Activated CD4-positive, alpha-beta memory T cell treated with anti-CD3 and anti-CD28 coated beads, Interleukin-2, amount 10 ng/mL, durations not matched to agents 7 days and 5 days (primary cell): ENCODE measurements at regions not wholly inside any gene's neighbourhood (a gene's known extent, or its start where the extent isn't known, plus 50 kb on each side); places are given as distances from the start of the nearest gene placed in this dataset.
"Not testable (repeated sequence)": the region's sequence is repeated elsewhere in the genome, so short reads cannot be mapped to it uniquely, and the experiment has no call there.

ENCODE experiments used
- CTCF ChIA-PET: fragments of 350-600 bp; sonication (Branson Sonifier 250); formaldehyde crosslinking; loops from one replicate; lab custom pipeline; 2021; ENCODE audit warnings: antibody characterized with exemption, inconsistent platforms; lab: Charles Lee
- POLR2A ChIA-PET: fragments of 350-600 bp; sonication (Branson Sonifier 250); formaldehyde crosslinking; loops from one replicate; lab custom pipeline; 2021; ENCODE audit warnings: antibody characterized with exemption; lab: Charles Lee
- DNase-seq: peaks from one replicate; pipeline ENCODE4 v3.0.0-alpha.2; 2020
- H3K27ac Mint-ChIP-seq: one replicate; pipeline ENCODE4 v1.8.0; 2021; ENCODE audit warnings: mild to moderate bottlenecking, mixed read lengths
- H3K27me3 Mint-ChIP-seq: one replicate; pipeline ENCODE4 v1.8.0; 2021; ENCODE audit warnings: mixed read lengths
- H3K36me3 Mint-ChIP-seq: one replicate; pipeline ENCODE4 v1.8.0; 2021; ENCODE audit warnings: low read depth, mixed read lengths
- H3K4me1 Mint-ChIP-seq: one replicate; pipeline ENCODE4 v1.8.0; 2021; ENCODE audit warnings: mixed read lengths
- H3K4me3 Mint-ChIP-seq: one replicate; pipeline ENCODE4 v1.8.0; 2021; ENCODE audit warnings: mild to moderate bottlenecking, mixed read lengths
- H3K9me3 Mint-ChIP-seq: one replicate; pipeline ENCODE4 v1.8.0; 2021; ENCODE audit warnings: mixed read lengths

- CTCF ChIA-PET, result interaction anchor here (0.7 to 2.5 kb wide), 8 partner anchors 9 to 803 kb away, joined by 3 to 7 read pairs (median 4); no protein-coding TSS in a partner anchor
Measured at GRCh38 chr18:22813648-22814328, 119.3 kb upstream of the RBBP8 start.

GRCh38 chr18:22814329-22814703, 118.8 kb upstream of the RBBP8 start:
- ChIA-PET CTCF (interaction anchor here (0.7 to 2.5 kb wide), 7 partner anchors 8 to 597 kb away, joined by 3 to 7 read pairs (median 4); no protein-coding TSS in a partner anchor), POLR2A (no interaction called here)
- H3K27ac Mint-ChIP-seq, result no peak overlapping the region
- no peaks in the 10 kb centered on the region for H3K4me1 Mint-ChIP-seq
- peaks cover 32% of the 10 kb centered on the region for H3K27me3 Mint-ChIP-seq
- no peaks in the 10 kb centered on the region for H3K9me3 Mint-ChIP-seq
- no peak for DNase-seq
- H3K4me3 Mint-ChIP-seq, result no peak overlapping the region
- H3K36me3 Mint-ChIP-seq, result no peaks in the 10 kb centered on the region

More at GRCh38 chr18:22813648-22814328, 119.3 kb upstream of the RBBP8 start:
- no peaks in the 10 kb centered on the region for H3K9me3 Mint-ChIP-seq
- DNase-seq, result no peak
- POLR2A ChIA-PET, result no interaction called here
- H3K27ac Mint-ChIP-seq, result no peak overlapping the region
- H3K36me3 Mint-ChIP-seq, result no peaks in the 10 kb centered on the region
- peaks cover 33% of the 10 kb centered on the region for H3K27me3 Mint-ChIP-seq
- no peak overlapping the region for H3K4me3 Mint-ChIP-seq
- H3K4me1 Mint-ChIP-seq, result no peaks in the 10 kb centered on the region

GRCh38 chr18:22816266-22817176, 116.6 kb upstream of the RBBP8 start:
- CTCF ChIA-PET, result interaction anchor here (0.9 kb wide), 1 partner anchor 99 kb away, joined by 3 read pairs; no protein-coding TSS in a partner anchor
- Mint-ChIP-seq H3K36me3 (no peaks in the 10 kb centered on the region), H3K27ac (no peak overlapping the region), H3K4me3 (no peak overlapping the region), H3K9me3 (no peaks in the 10 kb centered on the region), H3K4me1 (no peaks in the 10 kb centered on the region), H3K27me3 (peaks cover 25% of the 10 kb centered on the region)
- no peak for DNase-seq
- POLR2A ChIA-PET, result interaction anchor here (0.8 kb wide), 1 partner anchor 18 kb away, joined by 3 read pairs; no protein-coding TSS in a partner anchor

- peaks cover 16% of the 10 kb centered on the region for H3K27me3 Mint-ChIP-seq
- H3K27ac Mint-ChIP-seq, result no peak overlapping the region
- no peaks in the 10 kb centered on the region for H3K36me3 Mint-ChIP-seq
- H3K4me3 Mint-ChIP-seq, result no peak overlapping the region
- no peak for DNase-seq
- H3K4me1 Mint-ChIP-seq, result no peaks in the 10 kb centered on the region
- no peaks in the 10 kb centered on the region for H3K9me3 Mint-ChIP-seq
- ChIA-PET CTCF (interaction anchor here (1.0 kb wide), 1 partner anchor 19 kb away, joined by 3 read pairs; no protein-coding TSS in a partner anchor), POLR2A (no interaction called here)
Measured at GRCh38 chr18:22817844-22818243, 115.3 kb upstream of the RBBP8 start.

GRCh38 chr18:22822024-22822423, 111.1 kb upstream of the RBBP8 start:
- Mint-ChIP-seq H3K27ac (no peak overlapping the region), H3K27me3 (peaks cover 26% of the 10 kb centered on the region), H3K9me3 (no peaks in the 10 kb centered on the region), H3K4me3 (no peak overlapping the region), H3K4me1 (no peaks in the 10 kb centered on the region), H3K36me3 (no peaks in the 10 kb centered on the region)
- DNase-seq, result no peak
- POLR2A ChIA-PET, result no interaction called here
- CTCF ChIA-PET, result no interaction called here

GRCh38 chr18:22822841-22823508, 110.2 kb upstream of the RBBP8 start:
- Mint-ChIP-seq H3K27me3 (peaks cover 28% of the 10 kb centered on the region), H3K36me3 (no peaks in the 10 kb centered on the region), H3K27ac (no peak overlapping the region), H3K4me1 (no peaks in the 10 kb centered on the region), H3K4me3 (no peak overlapping the region), H3K9me3 (no peaks in the 10 kb centered on the region)
- ChIA-PET POLR2A (no interaction called here), CTCF (interaction anchor here (0.7 kb wide), 1 partner anchor 9 kb away, joined by 3 read pairs; no protein-coding TSS in a partner anchor)
- DNase-seq, result no peak

- Mint-ChIP-seq H3K27me3 (peaks cover 42% of the 10 kb centered on the region), H3K27ac (no peak overlapping the region), H3K4me1 (no peaks in the 10 kb centered on the region), H3K4me3 (no peak overlapping the region), H3K9me3 (no peaks in the 10 kb centered on the region), H3K36me3 (no peaks in the 10 kb centered on the region)
- ChIA-PET POLR2A (no interaction called here), CTCF (no interaction called here)
- no peak for DNase-seq
Measured at GRCh38 chr18:22826726-22827125, 106.4 kb upstream of the RBBP8 start.

- DNase-seq, result no peak
- no peak overlapping the region for H3K27ac Mint-ChIP-seq
- ChIA-PET CTCF (no interaction called here), POLR2A (no interaction called here)
- H3K4me1 Mint-ChIP-seq, result no peaks in the 10 kb centered on the region
- H3K36me3 Mint-ChIP-seq, result no peaks in the 10 kb centered on the region
- H3K4me3 Mint-ChIP-seq, result no peak overlapping the region
- H3K27me3 Mint-ChIP-seq, result peaks cover 43% of the 10 kb centered on the region
- no peaks in the 10 kb centered on the region for H3K9me3 Mint-ChIP-seq
Measured at GRCh38 chr18:22827216-22827615, 105.9 kb upstream of the RBBP8 start.

- Mint-ChIP-seq H3K27ac (no peak overlapping the region), H3K4me3 (no peak overlapping the region), H3K4me1 (no peaks in the 10 kb centered on the region), H3K9me3 (no peaks in the 10 kb centered on the region), H3K36me3 (no peaks in the 10 kb centered on the region), H3K27me3 (peaks cover 43% of the 10 kb centered on the region)
- ChIA-PET CTCF (no interaction called here), POLR2A (no interaction called here)
- no peak for DNase-seq
Measured at GRCh38 chr18:22827741-22828140, 105.4 kb upstream of the RBBP8 start.

- POLR2A ChIA-PET, result no interaction called here
- no peak for DNase-seq
- CTCF ChIA-PET, result no interaction called here
- no peak overlapping the region for H3K4me3 Mint-ChIP-seq
- H3K36me3 Mint-ChIP-seq, result no peaks in the 10 kb centered on the region
- no peaks in the 10 kb centered on the region for H3K9me3 Mint-ChIP-seq
- no peak overlapping the region for H3K27ac Mint-ChIP-seq
- H3K27me3 Mint-ChIP-seq, result peaks cover 44% of the 10 kb centered on the region
- no peaks in the 10 kb centered on the region for H3K4me1 Mint-ChIP-seq
Measured at GRCh38 chr18:22828171-22828570, 105.0 kb upstream of the RBBP8 start.

- H3K36me3 Mint-ChIP-seq, CTCF ChIA-PET, H3K4me3 Mint-ChIP-seq, H3K27ac Mint-ChIP-seq, H3K4me1 Mint-ChIP-seq, H3K9me3 Mint-ChIP-seq, DNase-seq, POLR2A ChIA-PET: not testable (repeated sequence)
- peaks cover 46% of the 10 kb centered on the region for H3K27me3 Mint-ChIP-seq
Measured at GRCh38 chr18:22828583-22828982, 104.5 kb upstream of the RBBP8 start.

- CTCF ChIA-PET, result no interaction called here
- no peaks in the 10 kb centered on the region for H3K36me3 Mint-ChIP-seq
- POLR2A ChIA-PET, result no interaction called here
- H3K27ac Mint-ChIP-seq, result no peak overlapping the region
- H3K4me3 Mint-ChIP-seq, result no peak overlapping the region
- no peaks in the 10 kb centered on the region for H3K4me1 Mint-ChIP-seq
- peaks cover 45% of the 10 kb centered on the region for H3K27me3 Mint-ChIP-seq
- no peak for DNase-seq
- no peaks in the 10 kb centered on the region for H3K9me3 Mint-ChIP-seq
Measured at GRCh38 chr18:22829781-22830180, 103.3 kb upstream of the RBBP8 start.

GRCh38 chr18:22830511-22830910, 102.6 kb upstream of the RBBP8 start:
- H3K9me3 Mint-ChIP-seq, result no peaks in the 10 kb centered on the region
- H3K4me1 Mint-ChIP-seq, result no peaks in the 10 kb centered on the region
- DNase-seq, result no peak
- H3K36me3 Mint-ChIP-seq, result no peaks in the 10 kb centered on the region
- ChIA-PET POLR2A (no interaction called here), CTCF (interaction anchor here (0.6 kb wide), 1 partner anchor 579 kb away, joined by 3 read pairs; no protein-coding TSS in a partner anchor)
- H3K27me3 Mint-ChIP-seq, result peaks cover 46% of the 10 kb centered on the region
- H3K4me3 Mint-ChIP-seq, result no peak overlapping the region
- H3K27ac Mint-ChIP-seq, result no peak overlapping the region
